Testis (tissue), 2 donors: ENCODE measurements at regions not wholly inside any gene's neighbourhood (a gene's known extent, or its start where the extent isn't known, plus 50 kb on each side); places are given as distances from the start of the nearest gene placed in this dataset.

Source experiments
- CTCF ChIP-seq, 3 experiments: fragments of 450-650 bp in 2 of 3; fragments of 200-600 bp in 1 of 3; sonication (generic) in 1 of 3; IDR thresholded peaks; one replicate each; pipeline ENCODE4 v1.5.1; 2016 to 2019; ENCODE audit warnings: antibody characterized with exemption in 3 of 3, mild to moderate bottlenecking in 2 of 3, moderate library complexity in 1 of 3
- POLR2A ChIP-seq: fragments of 450-650 bp; IDR thresholded peaks from one replicate; pipeline ENCODE4 v1.6.1; 2017; ENCODE audit warnings: antibody characterized with exemption, mild to moderate bottlenecking, moderate library complexity

- TF ChIP-seq POLR2A: no peak
- no peak for TF ChIP-seq CTCF (IDR thresholded peaks at IDR 0.05)
Measured at GRCh38 chr20:54879393-54879792, 404.0 kb downstream of the DOK5 start.
